HCT116 (cell line): ENCODE measurements at regions not wholly inside any gene's neighbourhood (a gene's known extent, or its start where the extent isn't known, plus 50 kb on each side); places are given as distances from the start of the nearest gene placed in this dataset.

Experiments
- ATAC-seq: fragments of 200-7000 bp; cut with Tn5 transposase; 2 replicates; pipeline ENCODE4 v1.9.1; 2020; ENCODE audit warnings: mild to moderate bottlenecking, moderate library complexity
- BruUV-seq: library from RNA; stranded (reverse); fragments of 400-500 nt; replicated peaks from 2 replicates; lab custom pipeline; 2021; lab: Mats Ljungman, UMichigan
- CTCF ChIA-PET: fragments of 300-600 bp; sonication (Branson Sonifier 250); formaldehyde crosslinking; loops from one replicate; lab custom pipeline; 2021; ENCODE audit warnings: antibody characterized with exemption; lab: Charles Lee
- POLR2A ChIA-PET: fragments of 300-600, 350-600 bp; sonication (Branson Sonifier 250); formaldehyde crosslinking; loops from one replicate; lab custom pipeline; 2021; ENCODE audit warnings: antibody characterized with exemption; lab: Charles Lee
- RAD21 ChIA-PET, 2 experiments: fragments of 300-600 bp; sonication (Branson Sonifier 250); formaldehyde crosslinking; loops; one replicate each; lab custom pipeline; 2023; ENCODE audit warnings: low total read pairs in 2 of 2; ENCODE audit not compliant: uncharacterized antibody in 2 of 2, unreplicated experiment in 2 of 2, low non-redundant PET in 1 of 2; lab: Charles Lee
- DNase-seq: peaks from one replicate; pipeline ENCODE4 v3.0.0-alpha.2; 2010; ENCODE audit warnings: low read depth, low spot score
- H2AFZ ChIP-seq: fragments of 200-600 bp; shearing (Covaris generic), sonication (generic); 2 replicates; pipeline ENCODE4 v1.6.1; 2017; ENCODE audit warnings: low read depth, mixed run types, mixed read lengths, antibody characterized with exemption, low read length; ENCODE audit not compliant: poor library complexity, severe bottlenecking
- H3K27ac ChIP-seq: 2 replicates; pipeline ENCODE4 v1.5.1; 2012; ENCODE audit warnings: low read depth, low read length
- H3K27me3 ChIP-seq: fragments of 200-600 bp; sonication (generic); 2 replicates; pipeline ENCODE4 v1.6.1; 2016; ENCODE audit warnings: mixed run types, low read length, mixed read lengths; ENCODE audit not compliant: insufficient read depth
- H3K36me3 ChIP-seq, 2 experiments: fragments of 200-500 bp in 1 of 2; fragments of 200-600 bp in 1 of 2; sonication (Bioruptor generic) in 1 of 2; sonication (generic) in 1 of 2; 2 replicates each; pipeline versions ENCODE4 v1.5.1 to v1.6.1; 2014 to 2016; ENCODE audit warnings: low read length in 2 of 2, inconsistent platforms in 1 of 2, mixed read lengths in 1 of 2, mixed run types in 1 of 2; ENCODE audit not compliant: insufficient read depth in 2 of 2, control insufficient read depth in 1 of 2
- H3K4me1 ChIP-seq, 2 experiments: fragments of 200-600 bp in 1 of 2; sonication (generic) in 1 of 2; 2 replicates each; pipeline versions ENCODE4 v1.5.1 to v1.6.1; 2012 to 2017; ENCODE audit warnings: low read length in 2 of 2, inconsistent platforms in 1 of 2, mild to moderate bottlenecking in 1 of 2, mixed read lengths in 1 of 2, mixed run types in 1 of 2, moderate library complexity in 1 of 2; ENCODE audit not compliant: insufficient read depth in 2 of 2, control insufficient read depth in 1 of 2
- H3K4me2 ChIP-seq: fragments of 200-600 bp; sonication (generic); 2 replicates; pipeline ENCODE4 v1.6.1; 2017; ENCODE audit warnings: mixed run types, low read length, mixed read lengths
- H3K4me3 ChIP-seq, 2 experiments: fragments of 200-600 bp in 1 of 2; sonication (generic) in 1 of 2; replicated peaks in 1 of 2; 2 replicates each; pipeline ENCODE4 v1.5.1; 2011 to 2016; ENCODE audit warnings: low read length in 2 of 2, control low read depth in 1 of 2, low read depth in 1 of 2, mild to moderate bottlenecking in 1 of 2, mixed read lengths in 1 of 2, mixed run types in 1 of 2
- H3K79me2 ChIP-seq: fragments of 200-600 bp; sonication (generic); 2 replicates; pipeline ENCODE4 v1.6.1; 2017; ENCODE audit warnings: mild to moderate bottlenecking, mixed run types, low read length, moderate library complexity, mixed read lengths; ENCODE audit not compliant: insufficient read depth
- H3K9ac ChIP-seq: fragments of 200-600 bp; sonication (generic); 2 replicates; pipeline ENCODE4 v1.6.1; 2016; ENCODE audit warnings: low read length, mixed read lengths
- H3K9me2 ChIP-seq: fragments of 200-600 bp; sonication (generic), shearing (Covaris generic); 2 replicates; pipeline ENCODE4 v1.6.1; 2017; ENCODE audit warnings: mixed run types, mild to moderate bottlenecking, moderate library complexity; ENCODE audit not compliant: insufficient read depth
- H3K9me3 ChIP-seq, 2 experiments: fragments of 200-500 bp in 1 of 2; fragments of 200-600 bp in 1 of 2; sonication (Bioruptor generic) in 1 of 2; sonication (generic) in 1 of 2; 2 replicates each; pipeline ENCODE4 v1.6.1; 2014 to 2017; ENCODE audit warnings: low read length in 2 of 2, mixed read lengths in 2 of 2, inconsistent platforms in 1 of 2, low read depth in 1 of 2, mild to moderate bottlenecking in 1 of 2, mixed run types in 1 of 2, moderate library complexity in 1 of 2; ENCODE audit not compliant: control insufficient read depth in 1 of 2, insufficient read depth in 1 of 2
- H4K20me1 ChIP-seq: fragments of 200-600 bp; sonication (generic), shearing (Covaris generic); 2 replicates; pipeline ENCODE4 v1.6.1; 2017; ENCODE audit warnings: mixed run types, mild to moderate bottlenecking, moderate library complexity; ENCODE audit not compliant: insufficient read depth
- ATF3 ChIP-seq: IDR thresholded peaks from 2 replicates; pipeline ENCODE4 v1.6.1; 2012
- CBX3 ChIP-seq: IDR thresholded peaks from 2 replicates; pipeline ENCODE4 v1.6.1; 2012; ENCODE audit warnings: low read depth
- CEBPB ChIP-seq: IDR thresholded peaks from 2 replicates; pipeline ENCODE4 v1.6.1; 2012; ENCODE audit warnings: low read depth
- CTCF ChIP-seq, 3 experiments: fragments of 200-600 bp in 1 of 3; sonication (generic) in 1 of 3; IDR thresholded peaks in 2 of 3; conservative IDR thresholded peaks in 1 of 3; 2 replicates each; pipeline ENCODE4 v1.5.1; 2012 to 2017; ENCODE audit warnings: low read depth in 2 of 3, low read length in 2 of 3, antibody characterized with exemption in 1 of 3, borderline replicate concordance in 1 of 3, control low read depth in 1 of 3, mild to moderate bottlenecking in 1 of 3, mixed read lengths in 1 of 3, mixed run types in 1 of 3, moderate library complexity in 1 of 3; ENCODE audit not compliant: insufficient read depth in 1 of 3
- EGR1 ChIP-seq: IDR thresholded peaks from 2 replicates; pipeline ENCODE4 v1.6.1; 2012; ENCODE audit warnings: low read depth
- ELF1 ChIP-seq: IDR thresholded peaks from 2 replicates; pipeline ENCODE4 v1.6.1; 2012; ENCODE audit warnings: low read depth, borderline replicate concordance
- EZH2 ChIP-seq: fragments of 200-600 bp; sonication (generic); IDR thresholded peaks from 2 replicates; pipeline ENCODE4 v1.6.1; 2017; ENCODE audit warnings: antibody characterized with exemption, mixed run types
- EZH2phosphoT487 ChIP-seq: fragments of 200-600 bp; IDR thresholded peaks from 2 replicates; pipeline ENCODE4 v1.6.1; 2018; ENCODE audit warnings: antibody characterized with exemption, borderline replicate concordance
- JUND ChIP-seq: IDR thresholded peaks from 2 replicates; pipeline ENCODE4 v1.6.1; 2012
- POLR2AphosphoS5 ChIP-seq: IDR thresholded peaks from 2 replicates; pipeline ENCODE4 v1.6.1; 2011; ENCODE audit warnings: mild to moderate bottlenecking, low read depth, low read length, moderate library complexity
- RAD21 ChIP-seq: IDR thresholded peaks from 2 replicates; pipeline ENCODE4 v1.6.1; 2012; ENCODE audit warnings: low read depth, mild to moderate bottlenecking
- SIN3A ChIP-seq: IDR thresholded peaks from 2 replicates; pipeline ENCODE4 v1.6.1; 2012; ENCODE audit warnings: low read depth
- SP1 ChIP-seq: IDR thresholded peaks from 2 replicates; pipeline ENCODE4 v1.6.1; 2012; ENCODE audit warnings: low read depth
- TCF7L2 ChIP-seq: IDR thresholded peaks from 2 replicates; pipeline ENCODE4 v1.7.0; 2011; ENCODE audit warnings: borderline replicate concordance, inconsistent platforms; ENCODE audit not compliant: insufficient read depth, insufficient read length; ENCODE audit errors: extremely low read depth
- YY1 ChIP-seq: IDR thresholded peaks from 2 replicates; pipeline ENCODE4 v1.6.1; 2011; ENCODE audit warnings: low read length, low read depth, moderate library complexity, mild to moderate bottlenecking; ENCODE audit not compliant: insufficient replicate concordance; ENCODE audit errors: extremely low read depth
- ZFX ChIP-seq: fragments of 450-650 bp; IDR thresholded peaks from 2 replicates; pipeline ENCODE4 v1.6.1; 2017
- ZNF274 ChIP-seq: fragments of 200-500 bp; sonication (Bioruptor generic); IDR thresholded peaks from 2 replicates; pipeline ENCODE4 v1.6.1; 2014; ENCODE audit warnings: mild to moderate bottlenecking, low read depth, low read length, inconsistent platforms
- intact Hi-C: fragments of 100-400 bp; cut with micrococcal nuclease; formaldehyde crosslinking; loops from 2 replicates; pipeline ENCODE4 v1.10.0; 2022

- DNase-seq: no peak
- Histone ChIP-seq H3K36me3 (no peaks in the 10 kb centered on the region), H3K4me1 (no peaks in the 10 kb centered on the region), H3K9me3 (no peaks in the 10 kb centered on the region), H2AFZ (no peak overlapping the region), H3K9ac (no peak overlapping the region), H3K27ac (no peak overlapping the region), H4K20me1 (no peaks in the 10 kb centered on the region), H3K9me2 (no peaks in the 10 kb centered on the region), H3K4me2 (no peak overlapping the region), H3K4me3 (no peak overlapping the region), H3K79me2 (no peaks in the 10 kb centered on the region), H3K27me3 (no peaks in the 10 kb centered on the region)
- no peak for ATAC-seq
- no TSS peak for BruUV-seq
- ChIA-PET POLR2A (no interaction called here), CTCF (no interaction called here), RAD21 (no interaction called here)
- intact Hi-C loops: no loop called here
- TF ChIP-seq POLR2AphosphoS5 (no peak), ZNF274 (no peak), ELF1 (no peak), YY1 (no peak), TCF7L2 (no peak), SIN3A (no peak), EZH2phosphoT487 (no peak), EZH2 (no peak), RAD21 (no peak), EGR1 (no peak), CBX3 (no peak), ZFX (no peak), ATF3 (no peak), CEBPB (no peak), CTCF (IDR thresholded peaks at IDR 0.05 in 2 of 3, conservative IDR thresholded peaks at IDR 0.05 in 1 of 3; ENCODE audit: borderline replicate concordance in 1 of 3, insufficient read depth in 1 of 3, low read depth in 2 of 3, low read length in 2 of 3) (no peak), SP1 (no peak), JUND (no peak)
Measured at GRCh38 chr11:128067780-128068179, 519.6 kb downstream of the ETS1 start.
